HFFc6 (cell line): ENCODE measurements at regions not wholly inside any gene's neighbourhood (a gene's known extent, or its start where the extent isn't known, plus 50 kb on each side); places are given as distances from the start of the nearest gene placed in this dataset.

Experiments used
- DNase-seq: peaks from one replicate; pipeline ENCODE4 v3.0.0-alpha.2; 2018
- H3K27ac Mint-ChIP-seq: 2 replicates; pipeline ENCODE4 v1.8.0; 2020; ENCODE audit warnings: mild to moderate bottlenecking, mixed read lengths
- H3K27me3 Mint-ChIP-seq: 2 replicates; pipeline ENCODE4 v1.8.0; 2021; ENCODE audit warnings: mild to moderate bottlenecking, moderate library complexity, mixed read lengths; ENCODE audit not compliant: insufficient read depth
- H3K36me3 Mint-ChIP-seq: 2 replicates; pipeline ENCODE4 v1.8.0; 2021; ENCODE audit warnings: low read depth, mixed read lengths
- H3K4me1 Mint-ChIP-seq: 2 replicates; pipeline ENCODE4 v1.8.0; 2020; ENCODE audit warnings: low read depth, mixed read lengths
- H3K4me3 Mint-ChIP-seq: 2 replicates; pipeline ENCODE4 v1.8.0; 2020; ENCODE audit warnings: mild to moderate bottlenecking, moderate library complexity, mixed read lengths
- H3K9me3 Mint-ChIP-seq: 2 replicates; pipeline ENCODE4 v1.8.0; 2020; ENCODE audit warnings: mild to moderate bottlenecking, mixed read lengths
- TF ChIP-seq, protein P1 (sequence below): fragments of 200-600 bp; sonication (generic); IDR thresholded peaks from 2 replicates; pipeline ENCODE4 v1.5.0; 2021; ENCODE audit warnings: antibody characterized with exemption, mild to moderate bottlenecking

GRCh38 chr11:36997656-36998055 is 399.6 kb upstream of the RAG2 start:
- no peak overlapping the region for H3K4me3 Mint-ChIP-seq

DNA sequence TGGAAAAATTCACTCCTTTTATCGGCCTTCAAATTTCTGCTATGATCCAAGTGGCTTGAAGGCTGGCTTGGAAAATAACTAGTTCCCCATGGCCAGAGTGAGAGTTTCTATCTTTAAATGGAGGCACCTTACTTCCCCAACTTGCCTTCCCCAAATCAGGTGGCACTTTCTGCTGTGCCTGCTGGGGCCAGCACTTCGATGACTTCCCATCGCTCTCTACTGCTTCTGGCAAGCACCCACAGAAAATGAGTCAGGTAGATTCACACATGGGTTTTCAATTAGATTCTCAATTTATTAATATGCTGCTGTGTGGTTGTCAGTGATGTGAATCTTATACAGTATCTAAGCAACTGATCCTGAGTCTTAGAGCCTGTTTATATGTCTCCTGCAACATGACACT is 398.8 kb upstream of the RAG2 start:
- Mint-ChIP-seq H3K4me3 (no peak overlapping the region), H3K9me3 (peaks cover 8% of the 10 kb centered on the region; the same call in 1 of the 2 replicates), H3K4me1 (no peaks in the 10 kb centered on the region), H3K36me3 (no peaks in the 10 kb centered on the region), H3K27me3 (no peaks in the 10 kb centered on the region), H3K27ac (no peak overlapping the region)
- no peak for DNase-seq
- TF ChIP-seq, protein P1, sequence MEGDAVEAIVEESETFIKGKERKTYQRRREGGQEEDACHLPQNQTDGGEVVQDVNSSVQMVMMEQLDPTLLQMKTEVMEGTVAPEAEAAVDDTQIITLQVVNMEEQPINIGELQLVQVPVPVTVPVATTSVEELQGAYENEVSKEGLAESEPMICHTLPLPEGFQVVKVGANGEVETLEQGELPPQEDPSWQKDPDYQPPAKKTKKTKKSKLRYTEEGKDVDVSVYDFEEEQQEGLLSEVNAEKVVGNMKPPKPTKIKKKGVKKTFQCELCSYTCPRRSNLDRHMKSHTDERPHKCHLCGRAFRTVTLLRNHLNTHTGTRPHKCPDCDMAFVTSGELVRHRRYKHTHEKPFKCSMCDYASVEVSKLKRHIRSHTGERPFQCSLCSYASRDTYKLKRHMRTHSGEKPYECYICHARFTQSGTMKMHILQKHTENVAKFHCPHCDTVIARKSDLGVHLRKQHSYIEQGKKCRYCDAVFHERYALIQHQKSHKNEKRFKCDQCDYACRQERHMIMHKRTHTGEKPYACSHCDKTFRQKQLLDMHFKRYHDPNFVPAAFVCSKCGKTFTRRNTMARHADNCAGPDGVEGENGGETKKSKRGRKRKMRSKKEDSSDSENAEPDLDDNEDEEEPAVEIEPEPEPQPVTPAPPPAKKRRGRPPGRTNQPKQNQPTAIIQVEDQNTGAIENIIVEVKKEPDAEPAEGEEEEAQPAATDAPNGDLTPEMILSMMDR = no peak

More at GRCh38 chr11:36997656-36998055, 399.6 kb upstream of the RAG2 start:
- H3K9me3 Mint-ChIP-seq = peaks cover 8% of the 10 kb centered on the region; the same call in 1 of the 2 replicates
- H3K36me3 Mint-ChIP-seq = no peaks in the 10 kb centered on the region
- TF ChIP-seq, protein P1 = no peak
- no peaks in the 10 kb centered on the region for H3K27me3 Mint-ChIP-seq
- no peak for DNase-seq
- H3K4me1 Mint-ChIP-seq = no peaks in the 10 kb centered on the region
- H3K27ac Mint-ChIP-seq = no peak overlapping the region

DNA sequence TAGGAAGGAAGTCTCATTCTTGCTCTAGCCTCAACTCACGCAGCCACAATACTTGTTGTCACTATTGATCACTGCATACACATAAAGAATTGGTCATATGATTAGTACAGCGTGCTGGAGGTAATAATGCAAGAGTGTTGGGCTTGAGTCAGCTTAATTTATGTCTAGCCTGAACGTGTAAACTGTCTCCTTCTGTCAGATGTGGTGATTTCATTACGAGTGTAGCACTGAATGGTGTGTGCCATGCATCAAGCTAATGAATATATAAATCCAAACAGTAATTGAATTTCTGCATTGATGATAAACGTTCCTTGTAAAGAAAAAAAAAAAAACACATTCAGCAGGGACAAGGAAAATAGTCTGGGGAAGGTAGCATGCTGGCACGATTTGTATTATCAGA is 396.2 kb upstream of the RAG2 start:
- H3K27ac Mint-ChIP-seq = no peak overlapping the region
- H3K36me3 Mint-ChIP-seq = no peaks in the 10 kb centered on the region
- TF ChIP-seq, protein P1 = no peak

DNA sequence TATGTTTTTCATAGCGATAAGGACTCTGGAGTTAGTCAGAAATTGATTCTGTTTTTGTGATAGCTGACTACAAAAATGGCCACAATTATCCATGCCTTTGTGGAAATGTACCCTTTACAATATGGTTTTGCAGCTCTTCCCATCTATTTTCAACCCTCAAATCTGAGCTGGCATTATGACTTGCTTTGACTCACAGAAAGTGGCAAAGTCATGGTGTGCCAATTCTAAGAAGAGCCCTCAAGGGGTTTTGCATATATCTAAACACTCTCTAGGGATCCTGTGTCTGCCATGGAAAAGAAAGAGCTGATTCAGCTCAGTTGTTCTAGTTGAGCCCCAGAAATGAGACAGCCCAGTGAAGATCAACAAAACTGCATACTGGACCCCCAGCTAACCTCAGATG is 390.5 kb upstream of the RAG2 start:
- H3K36me3 Mint-ChIP-seq = no peaks in the 10 kb centered on the region
- DNase-seq = no peak
- peaks cover 25% of the 10 kb centered on the region for H3K9me3 Mint-ChIP-seq
- no peak overlapping the region for H3K27ac Mint-ChIP-seq
- H3K27me3 Mint-ChIP-seq = no peaks in the 10 kb centered on the region
- TF ChIP-seq, protein P1 = no peak
- H3K4me1 Mint-ChIP-seq = no peaks in the 10 kb centered on the region
- no peak overlapping the region for H3K4me3 Mint-ChIP-seq

More for the DNA sequence above, 396.2 kb upstream of the RAG2 start:
- no peaks in the 10 kb centered on the region for H3K27me3 Mint-ChIP-seq
- H3K9me3 Mint-ChIP-seq = peaks cover 13% of the 10 kb centered on the region
- no peak overlapping the region for H3K4me3 Mint-ChIP-seq
- DNase-seq = no peak
- H3K4me1 Mint-ChIP-seq = no peaks in the 10 kb centered on the region

- peaks cover 35% of the 10 kb centered on the region for H3K9me3 Mint-ChIP-seq
- H3K27ac Mint-ChIP-seq = no peak overlapping the region
- TF ChIP-seq, protein P1 = no peak
- no peaks in the 10 kb centered on the region for H3K4me1 Mint-ChIP-seq
- no peak for DNase-seq
- no peaks in the 10 kb centered on the region for H3K27me3 Mint-ChIP-seq
- no peaks in the 10 kb centered on the region for H3K36me3 Mint-ChIP-seq
- H3K4me3 Mint-ChIP-seq = no peak overlapping the region
Measured at GRCh38 chr11:36985562-36985961, 387.5 kb upstream of the RAG2 start.

DNA sequence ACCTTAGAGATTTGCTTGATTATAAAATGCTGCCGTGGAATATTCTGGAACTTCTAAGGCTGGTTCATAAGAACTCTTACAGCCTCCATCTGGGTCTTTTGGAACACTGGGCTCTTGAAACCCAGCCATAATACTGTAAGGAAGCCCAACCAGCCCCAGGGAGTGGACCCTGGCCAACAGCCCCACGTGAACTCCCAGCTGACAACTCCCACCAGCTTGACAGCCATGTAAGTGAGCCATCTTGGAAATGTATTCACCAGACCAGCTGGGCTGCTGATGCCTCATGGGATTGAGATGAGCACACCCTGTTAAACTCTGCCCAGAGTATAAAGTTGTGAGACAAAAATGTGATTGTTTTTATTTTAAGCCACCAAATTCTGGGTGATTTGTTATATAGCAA is 378.7 kb upstream of the RAG2 start:
- Mint-ChIP-seq H3K36me3 (no peaks in the 10 kb centered on the region), H3K4me3 (no peak overlapping the region), H3K27ac (no peak overlapping the region), H3K27me3 (no peaks in the 10 kb centered on the region), H3K4me1 (no peaks in the 10 kb centered on the region), H3K9me3 (peaks cover 38% of the 10 kb centered on the region)
- no peak for DNase-seq
- TF ChIP-seq, protein P1 = no peak
